Left lung (tissue), 4 donors: ENCODE measurements at regions not wholly inside any gene's neighbourhood (a gene's known extent, or its start where the extent isn't known, plus 50 kb on each side); places are given as distances from the start of the nearest gene placed in this dataset.
A peak's percentile ranks its signal among the peaks of the same experiment; 100 is the strongest.

Source experiments
- ATAC-seq: fragments of 200-7000 bp; cut with Tn5 transposase; one replicate; pipeline ENCODE4 v1.9.1; 2020; ENCODE audit warnings: moderate library complexity
- DNase-seq, 4 donors: peaks; one replicate each; pipeline ENCODE4 v3.0.0-alpha.2; 2013 to 2020
- H3K27ac ChIP-seq, 2 donors: fragments of 200-600 bp; sonication (generic) in 1 of 2; one replicate each; pipeline versions ENCODE4 v1.5.0 to v1.8.0; 2020 to 2021
- H3K27me3 ChIP-seq, 2 donors: fragments of 200-600 bp; sonication (generic) in 1 of 2; one replicate each; pipeline versions ENCODE4 v1.5.0 to v1.8.0; 2020 to 2021
- H3K36me3 ChIP-seq, 2 donors: fragments of 200-600 bp; sonication (generic) in 1 of 2; one replicate each; pipeline versions ENCODE4 v1.5.0 to v1.8.0; 2020 to 2021
- H3K4me1 ChIP-seq, 2 donors: fragments of 200-600 bp; one replicate each; pipeline ENCODE4 v1.8.0; 2021
- H3K4me3 ChIP-seq, 2 donors: fragments of 200-600 bp; sonication (generic) in 1 of 2; one replicate each; pipeline versions ENCODE4 v1.5.0 to v1.8.0; 2020 to 2021; ENCODE audit warnings: mild to moderate bottlenecking in 1 of 2
- H3K9me3 ChIP-seq, 2 donors: fragments of 200-600 bp; sonication (generic) in 1 of 2; one replicate each; pipeline versions ENCODE4 v1.5.0 to v1.8.0; 2020 to 2021
- CTCF ChIP-seq, 2 donors: fragments of 200-600 bp; sonication (generic) in 1 of 2; IDR thresholded peaks; one replicate each; pipeline versions ENCODE4 v1.5.0 to v1.8.0; 2021; ENCODE audit warnings: antibody characterized with exemption in 2 of 2
- intact Hi-C, 2 donors: fragments of 100-400 bp; cut with DNase I; formaldehyde crosslinking; loops; one replicate each; pipeline versions ENCODE4 v1.11.2 to v1.14.2; 2022
- donor health status: DM: no; HTN: yes; CAD: no.
- donor health status: DM: no; HTN: no; CAD: no.

- Histone ChIP-seq H3K4me3 (no peak overlapping the region), H3K9me3 (no peaks in the 10 kb centered on the region), H3K4me1 (peaks cover 7 to 10% of the 10 kb centered on the region in 2 donors), H3K27ac (peak overlapping the region; percentile 24 to 83), H3K36me3 (no peaks in the 10 kb centered on the region), H3K27me3 (no peaks in the 10 kb centered on the region)
- TF ChIP-seq CTCF (IDR thresholded peaks at IDR 0.05) = no peak
- intact Hi-C loops = no loop called here
- ATAC-seq (peak; percentile 93), DNase-seq (peak; percentile 76 to 88 (median 78))
Measured at GRCh38 chr1:8077120-8077573, 51.0 kb upstream of the ERRFI1 start.

- DNase-seq (no peak), ATAC-seq (peak; percentile 19)
- H3K36me3 ChIP-seq = no peaks in the 10 kb centered on the region
- no peak for TF ChIP-seq CTCF (IDR thresholded peaks at IDR 0.05)
- peak overlapping the region; percentile 24 to 83 for H3K27ac ChIP-seq
- no peaks in the 10 kb centered on the region for H3K27me3 ChIP-seq
- no peaks in the 10 kb centered on the region for H3K9me3 ChIP-seq
- intact Hi-C loops = no loop called here
- H3K4me1 ChIP-seq = peaks cover 7 to 10% of the 10 kb centered on the region in 2 donors
- H3K4me3 ChIP-seq = no peak overlapping the region
Measured at GRCh38 chr1:8076176-8076575, 50.1 kb upstream of the ERRFI1 start.
